PC-3 (cell line): ENCODE measurements at regions not wholly inside any gene's neighbourhood (a gene's known extent, or its start where the extent isn't known, plus 50 kb on each side); places are given as distances from the start of the nearest gene placed in this dataset.

Experiments used
- EZH2 ChIP-seq: fragments of 300-600 bp; sonication (generic); IDR thresholded peaks from one replicate; pipeline ENCODE4 v1.6.1; 2017; ENCODE audit warnings: antibody characterized with exemption, mild to moderate bottlenecking, low read length; ENCODE audit not compliant: unreplicated experiment
- TF ChIP-seq, protein P1 (sequence below): fragments of 300-600 bp; sonication (generic); conservative IDR thresholded peaks from 2 replicates; pipeline ENCODE4 v1.5.1; 2017; ENCODE audit warnings: antibody characterized with exemption, low read depth, mild to moderate bottlenecking, low read length

DNA sequence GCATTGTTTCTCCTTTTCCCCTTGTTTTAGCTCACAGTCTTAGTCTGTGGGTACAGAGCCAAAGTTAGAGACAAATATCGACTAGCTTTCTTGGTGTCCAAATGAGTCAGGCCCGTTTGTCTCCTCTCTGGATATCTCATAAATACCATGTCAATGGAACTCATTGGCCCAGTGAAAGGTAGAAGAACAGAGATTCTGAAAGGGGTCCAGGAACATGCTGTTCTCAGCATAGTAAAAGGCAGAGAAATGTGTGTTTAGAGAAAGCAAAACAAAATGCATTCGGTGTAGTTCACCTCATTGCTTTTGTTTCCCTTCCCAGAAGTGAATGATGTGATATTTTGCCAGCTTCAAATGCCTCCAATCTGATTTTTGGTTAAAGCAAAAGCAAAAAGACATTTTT is 238.6 kb upstream of the SLC8A1 start:
- TF ChIP-seq, protein P1, sequence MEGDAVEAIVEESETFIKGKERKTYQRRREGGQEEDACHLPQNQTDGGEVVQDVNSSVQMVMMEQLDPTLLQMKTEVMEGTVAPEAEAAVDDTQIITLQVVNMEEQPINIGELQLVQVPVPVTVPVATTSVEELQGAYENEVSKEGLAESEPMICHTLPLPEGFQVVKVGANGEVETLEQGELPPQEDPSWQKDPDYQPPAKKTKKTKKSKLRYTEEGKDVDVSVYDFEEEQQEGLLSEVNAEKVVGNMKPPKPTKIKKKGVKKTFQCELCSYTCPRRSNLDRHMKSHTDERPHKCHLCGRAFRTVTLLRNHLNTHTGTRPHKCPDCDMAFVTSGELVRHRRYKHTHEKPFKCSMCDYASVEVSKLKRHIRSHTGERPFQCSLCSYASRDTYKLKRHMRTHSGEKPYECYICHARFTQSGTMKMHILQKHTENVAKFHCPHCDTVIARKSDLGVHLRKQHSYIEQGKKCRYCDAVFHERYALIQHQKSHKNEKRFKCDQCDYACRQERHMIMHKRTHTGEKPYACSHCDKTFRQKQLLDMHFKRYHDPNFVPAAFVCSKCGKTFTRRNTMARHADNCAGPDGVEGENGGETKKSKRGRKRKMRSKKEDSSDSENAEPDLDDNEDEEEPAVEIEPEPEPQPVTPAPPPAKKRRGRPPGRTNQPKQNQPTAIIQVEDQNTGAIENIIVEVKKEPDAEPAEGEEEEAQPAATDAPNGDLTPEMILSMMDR, result no peak
- no peak for TF ChIP-seq EZH2
